DOHH2 (cell line): ENCODE measurements at regions not wholly inside any gene's neighbourhood (a gene's known extent, or its start where the extent isn't known, plus 50 kb on each side); places are given as distances from the start of the nearest gene placed in this dataset.

ENCODE experiments used
- EZH2phosphoT487 ChIP-seq: fragments of 200-600 bp; sonication (generic); IDR thresholded peaks from 2 replicates; pipeline ENCODE4 v1.6.1; 2017; ENCODE audit warnings: borderline replicate concordance, mild to moderate bottlenecking, antibody characterized with exemption, low read length, moderate library complexity, mixed read lengths
- TF ChIP-seq, protein P1 (sequence below): fragments of 200-600 bp; sonication (generic); IDR thresholded peaks from one replicate; pipeline ENCODE4 v1.5.1; 2014; ENCODE audit warnings: antibody characterized with exemption, mild to moderate bottlenecking, low read depth, low read length; ENCODE audit not compliant: poor library complexity, severe bottlenecking

DNA sequence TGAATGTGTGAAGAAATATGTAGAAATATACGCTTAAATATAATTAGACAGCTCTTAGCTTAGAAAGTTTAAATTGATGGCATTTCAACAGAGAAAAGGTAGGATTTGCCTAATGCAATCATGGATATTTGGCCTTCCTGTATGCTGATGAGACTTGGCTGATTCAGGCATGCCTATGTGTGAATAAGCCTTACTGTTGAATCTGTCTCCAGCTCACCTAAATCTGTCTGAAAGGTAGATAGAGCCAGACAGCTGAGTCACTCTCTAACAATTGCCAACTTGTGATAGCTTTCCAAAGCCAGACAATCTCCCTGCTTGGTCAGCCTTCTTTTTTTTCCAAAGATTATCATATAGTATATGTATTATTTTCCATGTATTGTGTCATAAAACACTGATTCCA lies 92.8 kb upstream of the FLRT2 start:
- TF ChIP-seq, protein P1, sequence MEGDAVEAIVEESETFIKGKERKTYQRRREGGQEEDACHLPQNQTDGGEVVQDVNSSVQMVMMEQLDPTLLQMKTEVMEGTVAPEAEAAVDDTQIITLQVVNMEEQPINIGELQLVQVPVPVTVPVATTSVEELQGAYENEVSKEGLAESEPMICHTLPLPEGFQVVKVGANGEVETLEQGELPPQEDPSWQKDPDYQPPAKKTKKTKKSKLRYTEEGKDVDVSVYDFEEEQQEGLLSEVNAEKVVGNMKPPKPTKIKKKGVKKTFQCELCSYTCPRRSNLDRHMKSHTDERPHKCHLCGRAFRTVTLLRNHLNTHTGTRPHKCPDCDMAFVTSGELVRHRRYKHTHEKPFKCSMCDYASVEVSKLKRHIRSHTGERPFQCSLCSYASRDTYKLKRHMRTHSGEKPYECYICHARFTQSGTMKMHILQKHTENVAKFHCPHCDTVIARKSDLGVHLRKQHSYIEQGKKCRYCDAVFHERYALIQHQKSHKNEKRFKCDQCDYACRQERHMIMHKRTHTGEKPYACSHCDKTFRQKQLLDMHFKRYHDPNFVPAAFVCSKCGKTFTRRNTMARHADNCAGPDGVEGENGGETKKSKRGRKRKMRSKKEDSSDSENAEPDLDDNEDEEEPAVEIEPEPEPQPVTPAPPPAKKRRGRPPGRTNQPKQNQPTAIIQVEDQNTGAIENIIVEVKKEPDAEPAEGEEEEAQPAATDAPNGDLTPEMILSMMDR = no peak
- no peak for TF ChIP-seq EZH2phosphoT487
